SK-N-SH (cell line): ENCODE measurements at regions not wholly inside any gene's neighbourhood (a gene's known extent, or its start where the extent isn't known, plus 50 kb on each side); places are given as distances from the start of the nearest gene placed in this dataset.

Experiments
- CTCF ChIP-seq: fragments of 200-600 bp; sonication (generic); IDR thresholded peaks from 2 replicates; pipeline ENCODE4 v1.6.1; 2017; ENCODE audit warnings: antibody characterized with exemption, mild to moderate bottlenecking, moderate library complexity
- EZH2phosphoT487 ChIP-seq: fragments of 200-600 bp; sonication (generic); IDR thresholded peaks from 2 replicates; pipeline ENCODE4 v1.6.1; 2017; ENCODE audit warnings: low read depth, mixed run types, mild to moderate bottlenecking, antibody characterized with exemption, moderate library complexity, borderline replicate concordance
- FOXJ3 ChIP-seq: sonication (generic); formaldehyde crosslinking; IDR thresholded peaks from 2 replicates; pipeline ENCODE4 v1.5.1; 2020; ENCODE audit warnings: mild to moderate bottlenecking, missing genetic modification reagents
- RXRA ChIP-seq: IDR thresholded peaks from 2 replicates; pipeline ENCODE4 v1.4.0; 2012; ENCODE audit warnings: low read depth, mild to moderate bottlenecking, borderline replicate concordance
- SMC3 ChIP-seq: IDR thresholded peaks from 2 replicates; pipeline ENCODE4 v1.6.1; 2012; ENCODE audit warnings: low read depth, low read length, improper control_type of control experiment

GRCh38 chr1:29937356-29937755 is 701.0 kb downstream of the PTPRU start:
- no peak for TF ChIP-seq CTCF
- no peak for TF ChIP-seq RXRA
- TF ChIP-seq EZH2phosphoT487, result no peak
- no peak for TF ChIP-seq SMC3
- no peak for TF ChIP-seq FOXJ3 (CRISPR knock-in tag)
